Posterior cingulate gyrus (tissue), 11 donors: ENCODE measurements at regions not wholly inside any gene's neighbourhood (a gene's known extent, or its start where the extent isn't known, plus 50 kb on each side); places are given as distances from the start of the nearest gene placed in this dataset.

Source experiments
- DNase-seq, 10 donors: peaks; one replicate each; pipeline versions ENCODE4 v3.0.0 to v3.0.0-alpha.2; 2020 to 2021; ENCODE audit warnings: mixed read lengths in 3 of 10
- intact Hi-C: fragments of 100-400 bp; cut with DNase I; formaldehyde crosslinking; loops from one replicate; pipeline ENCODE4 v1.15.1; 2023

- intact Hi-C loops = no loop called here
- peak in 1 of 10 donors; percentile 9 for DNase-seq
These were observed 666.6 kb upstream of the UBE2E2 start for GRCh38 chr3:22536541-22536940.

GRCh38 chr3:22537560-22537959, 665.6 kb upstream of the UBE2E2 start:
- DNase-seq = no peak
- intact Hi-C loops = no loop called here

GRCh38 chr3:22542311-22542710, 660.8 kb upstream of the UBE2E2 start:
- intact Hi-C loops = no loop called here
- no peak for DNase-seq

GRCh38 chr3:22555753-22556435, 647.2 kb upstream of the UBE2E2 start:
- no peak for DNase-seq
- intact Hi-C loops = no loop called here

GRCh38 chr3:22565393-22565792, 637.7 kb upstream of the UBE2E2 start:
- no peak for DNase-seq
- intact Hi-C loops = loop anchor here (2.0 kb wide), 1 partner anchor 323 kb away; no protein-coding TSS in a partner anchor

- intact Hi-C loops = no loop called here
- DNase-seq = no peak
These were observed 634.8 kb upstream of the UBE2E2 start for GRCh38 chr3:22568285-22568684.

- intact Hi-C loops = no loop called here
- DNase-seq = no peak
These were observed 633.6 kb upstream of the UBE2E2 start for GRCh38 chr3:22569570-22569969.

GRCh38 chr3:22581007-22581406, 622.1 kb upstream of the UBE2E2 start:
- DNase-seq = no peak
- intact Hi-C loops = no loop called here

- no peak for DNase-seq
- intact Hi-C loops = no loop called here
These were observed 620.9 kb upstream of the UBE2E2 start for GRCh38 chr3:22582266-22582665.

- intact Hi-C loops = no loop called here
- no peak for DNase-seq
These were observed 617.6 kb upstream of the UBE2E2 start for GRCh38 chr3:22585504-22585903.

GRCh38 chr3:22585911-22586310, 617.2 kb upstream of the UBE2E2 start:
- DNase-seq = no peak
- intact Hi-C loops = no loop called here

GRCh38 chr3:22587446-22587845, 615.7 kb upstream of the UBE2E2 start:
- no peak for DNase-seq
- intact Hi-C loops = no loop called here

- DNase-seq = no peak
- intact Hi-C loops = no loop called here
These were observed 609.5 kb upstream of the UBE2E2 start for GRCh38 chr3:22593638-22594037.

- intact Hi-C loops = no loop called here
- DNase-seq = no peak
These were observed 608.1 kb upstream of the UBE2E2 start for GRCh38 chr3:22594990-22595389.

- DNase-seq = no peak
- intact Hi-C loops = no loop called here
These were observed 596.7 kb upstream of the UBE2E2 start for GRCh38 chr3:22606461-22606860.

- no peak for DNase-seq
- intact Hi-C loops = no loop called here
These were observed 596.2 kb upstream of the UBE2E2 start for GRCh38 chr3:22606938-22607337.

- intact Hi-C loops = no loop called here
- DNase-seq = no peak
These were observed 595.0 kb upstream of the UBE2E2 start for GRCh38 chr3:22608093-22608492.

- intact Hi-C loops = no loop called here
- no peak for DNase-seq
These were observed 594.4 kb upstream of the UBE2E2 start for GRCh38 chr3:22608721-22609120.

GRCh38 chr3:22609139-22609538, 594.0 kb upstream of the UBE2E2 start:
- DNase-seq = no peak
- intact Hi-C loops = no loop called here

- intact Hi-C loops = no loop called here
These were observed 590.2 kb upstream of the UBE2E2 start for GRCh38 chr3:22612927-22613326.

GRCh38 chr3:22615790-22616189, 587.3 kb upstream of the UBE2E2 start:
- intact Hi-C loops = no loop called here
- no peak for DNase-seq

More at GRCh38 chr3:22612927-22613326, 590.2 kb upstream of the UBE2E2 start:
- DNase-seq = no peak

GRCh38 chr3:22617372-22617771, 585.8 kb upstream of the UBE2E2 start:
- intact Hi-C loops = no loop called here
- no peak for DNase-seq

GRCh38 chr3:22620498-22620897, 582.6 kb upstream of the UBE2E2 start:
- no peak for DNase-seq
- intact Hi-C loops = no loop called here
